ENCODE measurements at regions not wholly inside any gene's neighbourhood (a gene's known extent, or its start where the extent isn't known, plus 50 kb on each side); places are given as distances from the start of the nearest gene placed in this dataset.

GRCh38 chr20:60095456-60095855, 137.2 kb downstream of the CDH26 start:
- no peak overlapping the region for H3K4me3 Mint-ChIP-seq (ENCODE audit: unreplicated experiment)
- H3K36me3 Mint-ChIP-seq (ENCODE audit: insufficient read depth, unreplicated experiment), result no peaks in the 10 kb centered on the region
- intact Hi-C loops (cut with micrococcal nuclease), result no loop called here
- ChIA-PET CTCF (interaction anchor here (0.6 to 1.1 kb wide), 5 partner anchors 8 to 1787 kb away, joined by 3 to 4 read pairs (median 3); no protein-coding TSS in a partner anchor), POLR2A (no interaction called here)
- H3K9me3 Mint-ChIP-seq (ENCODE audit: unreplicated experiment), result no peaks in the 10 kb centered on the region
- TF ChIP-seq CTCF (IDR thresholded peaks at IDR 0.05; ENCODE audit: unreplicated experiment), result no peak
- H3K27me3 Mint-ChIP-seq (ENCODE audit: insufficient read depth, unreplicated experiment), result peaks cover 29% of the 10 kb centered on the region
- H3K27ac Mint-ChIP-seq (ENCODE audit: low read depth, unreplicated experiment), result no peak overlapping the region
- BruUV-seq (replicated peaks), result no TSS peak
- DNase-seq (ENCODE audit: unreplicated experiment), result no peak
- H3K4me1 Mint-ChIP-seq (ENCODE audit: insufficient read depth, unreplicated experiment), result no peaks in the 10 kb centered on the region

- Mint-ChIP-seq H3K27ac (ENCODE audit: low read depth, unreplicated experiment) (no peak overlapping the region), H3K36me3 (ENCODE audit: insufficient read depth, unreplicated experiment) (no peaks in the 10 kb centered on the region), H3K4me1 (ENCODE audit: insufficient read depth, unreplicated experiment) (no peaks in the 10 kb centered on the region), H3K4me3 (ENCODE audit: unreplicated experiment) (no peak overlapping the region), H3K27me3 (ENCODE audit: insufficient read depth, unreplicated experiment) (peaks cover 34% of the 10 kb centered on the region), H3K9me3 (ENCODE audit: unreplicated experiment) (no peaks in the 10 kb centered on the region)
- ChIA-PET CTCF (interaction anchor here (0.6 to 1.1 kb wide), 5 partner anchors 10 to 937 kb away, joined by 3 to 6 read pairs (median 4); no protein-coding TSS in a partner anchor), POLR2A (no interaction called here)
- TF ChIP-seq CTCF (IDR thresholded peaks at IDR 0.05; ENCODE audit: unreplicated experiment), result no peak
- no peak for DNase-seq (ENCODE audit: unreplicated experiment)
- BruUV-seq (replicated peaks), result no TSS peak
- intact Hi-C loops (cut with micrococcal nuclease), result no loop called here
Measured at GRCh38 chr20:60096166-60096565, 137.9 kb downstream of the CDH26 start.

GRCh38 chr20:60097285-60097684, 139.1 kb downstream of the CDH26 start:
- ChIA-PET CTCF (interaction anchor here (1.1 kb wide), 2 partner anchors 15 to 39 kb away, joined by 4 to 6 read pairs; no protein-coding TSS in a partner anchor), POLR2A (no interaction called here)
- Mint-ChIP-seq H3K27me3 (ENCODE audit: insufficient read depth, unreplicated experiment) (peaks cover 40% of the 10 kb centered on the region), H3K4me1 (ENCODE audit: insufficient read depth, unreplicated experiment) (no peaks in the 10 kb centered on the region), H3K4me3 (ENCODE audit: unreplicated experiment) (no peak overlapping the region), H3K27ac (ENCODE audit: low read depth, unreplicated experiment) (no peak overlapping the region), H3K36me3 (ENCODE audit: insufficient read depth, unreplicated experiment) (no peaks in the 10 kb centered on the region), H3K9me3 (ENCODE audit: unreplicated experiment) (no peaks in the 10 kb centered on the region)
- intact Hi-C loops (cut with micrococcal nuclease), result no loop called here
- no peak for DNase-seq (ENCODE audit: unreplicated experiment)
- no peak for TF ChIP-seq CTCF (IDR thresholded peaks at IDR 0.05; ENCODE audit: unreplicated experiment)
- BruUV-seq (replicated peaks), result no TSS peak

- H3K36me3 Mint-ChIP-seq (ENCODE audit: insufficient read depth, unreplicated experiment), result peaks cover 6% of the 10 kb centered on the region
- intact Hi-C loops (cut with micrococcal nuclease), result no loop called here
- ChIA-PET POLR2A (no interaction called here), CTCF (no interaction called here)
- no peaks in the 10 kb centered on the region for H3K9me3 Mint-ChIP-seq (ENCODE audit: unreplicated experiment)
- TF ChIP-seq CTCF (IDR thresholded peaks at IDR 0.05; ENCODE audit: unreplicated experiment), result no peak
- H3K4me1 Mint-ChIP-seq (ENCODE audit: insufficient read depth, unreplicated experiment), result no peaks in the 10 kb centered on the region
- H3K27ac Mint-ChIP-seq (ENCODE audit: low read depth, unreplicated experiment), result no peak overlapping the region
- H3K27me3 Mint-ChIP-seq (ENCODE audit: insufficient read depth, unreplicated experiment), result peaks cover 40% of the 10 kb centered on the region
- BruUV-seq (replicated peaks), result no TSS peak
- no peak overlapping the region for H3K4me3 Mint-ChIP-seq (ENCODE audit: unreplicated experiment)
- DNase-seq (ENCODE audit: unreplicated experiment), result no peak
Measured at GRCh38 chr20:60100780-60101179, 142.6 kb downstream of the CDH26 start.
